ENCODE measurements at regions not wholly inside any gene's neighbourhood (a gene's known extent, or its start where the extent isn't known, plus 50 kb on each side); places are given as distances from the start of the nearest gene placed in this dataset.

- no peak for TF ChIP-seq YY1 (IDR thresholded peaks at IDR 0.05; ENCODE audit: low read depth)
- no peak for TF ChIP-seq TEAD4 (IDR thresholded peaks at IDR 0.05)
- no peak for TF ChIP-seq EGR1 (IDR thresholded peaks at IDR 0.05)
- TF ChIP-seq EP300 (IDR thresholded peaks at IDR 0.05; ENCODE audit: borderline replicate concordance), result no peak
- TF ChIP-seq RAD21 (IDR thresholded peaks at IDR 0.05; ENCODE audit: low read depth), result no peak
- no peak for TF ChIP-seq FOXM1 (IDR thresholded peaks at IDR 0.05; ENCODE audit: borderline replicate concordance, low read depth)
- TF ChIP-seq REST (IDR thresholded peaks at IDR 0.05; ENCODE audit: low read depth), result no peak
- no peak for TF ChIP-seq TAF1 (IDR thresholded peaks at IDR 0.05; ENCODE audit: low read depth)
These were observed 52.5 kb upstream of the CTDP1 start for GRCh38 chr18:79626905-79627749.

- TF ChIP-seq FOXM1 (IDR thresholded peaks at IDR 0.05; ENCODE audit: borderline replicate concordance, low read depth), result no peak
- no peak for TF ChIP-seq TCF12 (IDR thresholded peaks at IDR 0.05; ENCODE audit: low read depth)
- no peak for TF ChIP-seq ZBTB7A (IDR thresholded peaks at IDR 0.05; ENCODE audit: low read depth)
- no peak for TF ChIP-seq TEAD4 (IDR thresholded peaks at IDR 0.05)
- TF ChIP-seq USF1 (IDR thresholded peaks at IDR 0.05), result no peak
- no peak for TF ChIP-seq CREB1 (IDR thresholded peaks at IDR 0.05; ENCODE audit: low read depth)
These were observed 51.8 kb upstream of the CTDP1 start for GRCh38 chr18:79627750-79628294.

- no peak for TF ChIP-seq CREB1 (IDR thresholded peaks at IDR 0.05; ENCODE audit: low read depth)
- TF ChIP-seq EP300 (IDR thresholded peaks at IDR 0.05; ENCODE audit: borderline replicate concordance), result no peak
- TF ChIP-seq EGR1 (IDR thresholded peaks at IDR 0.05), result no peak
These were observed 51.0 kb upstream of the CTDP1 start for GRCh38 chr18:79628416-79629248.

- TF ChIP-seq TCF12 (IDR thresholded peaks at IDR 0.05; ENCODE audit: low read depth) (no peak), FOXM1 (IDR thresholded peaks at IDR 0.05; ENCODE audit: borderline replicate concordance, low read depth) (no peak), MAX (IDR thresholded peaks at IDR 0.05) (no peak), REST (IDR thresholded peaks at IDR 0.05; ENCODE audit: low read depth) (no peak), YY1 (IDR thresholded peaks at IDR 0.05; ENCODE audit: low read depth) (no peak), CEBPB (IDR thresholded peaks at IDR 0.05) (no peak), USF1 (IDR thresholded peaks at IDR 0.05) (no peak)
These were observed 50.4 kb upstream of the CTDP1 start for GRCh38 chr18:79629249-79629558.

GRCh38 chr18:79629606-79630005 lies 50.0 kb upstream of the CTDP1 start:
- TF ChIP-seq REST (IDR thresholded peaks at IDR 0.05; ENCODE audit: low read depth), result no peak
- TF ChIP-seq RAD21 (IDR thresholded peaks at IDR 0.05; ENCODE audit: low read depth), result no peak
- no peak for TF ChIP-seq CREB1 (IDR thresholded peaks at IDR 0.05; ENCODE audit: low read depth)
- TF ChIP-seq ZBTB7A (IDR thresholded peaks at IDR 0.05; ENCODE audit: low read depth), result no peak
- TF ChIP-seq TCF12 (IDR thresholded peaks at IDR 0.05; ENCODE audit: low read depth), result no peak
- TF ChIP-seq USF1 (IDR thresholded peaks at IDR 0.05), result no peak
- no peak for TF ChIP-seq CEBPB (IDR thresholded peaks at IDR 0.05)
- TF ChIP-seq MAX (IDR thresholded peaks at IDR 0.05), result no peak
- no peak for TF ChIP-seq EGR1 (IDR thresholded peaks at IDR 0.05)
- TF ChIP-seq YY1 (IDR thresholded peaks at IDR 0.05; ENCODE audit: low read depth), result no peak
- no peak for TF ChIP-seq NFIC (IDR thresholded peaks at IDR 0.05)
- TF ChIP-seq FOXM1 (IDR thresholded peaks at IDR 0.05; ENCODE audit: borderline replicate concordance, low read depth), result no peak
- no peak for TF ChIP-seq TEAD4 (IDR thresholded peaks at IDR 0.05)
- no peak for TF ChIP-seq TAF1 (IDR thresholded peaks at IDR 0.05; ENCODE audit: low read depth)

All from Ishikawa (cell line).